ENCODE measurements at regions not wholly inside any gene's neighbourhood (a gene's known extent, or its start where the extent isn't known, plus 50 kb on each side); places are given as distances from the start of the nearest gene placed in this dataset.

DNA sequence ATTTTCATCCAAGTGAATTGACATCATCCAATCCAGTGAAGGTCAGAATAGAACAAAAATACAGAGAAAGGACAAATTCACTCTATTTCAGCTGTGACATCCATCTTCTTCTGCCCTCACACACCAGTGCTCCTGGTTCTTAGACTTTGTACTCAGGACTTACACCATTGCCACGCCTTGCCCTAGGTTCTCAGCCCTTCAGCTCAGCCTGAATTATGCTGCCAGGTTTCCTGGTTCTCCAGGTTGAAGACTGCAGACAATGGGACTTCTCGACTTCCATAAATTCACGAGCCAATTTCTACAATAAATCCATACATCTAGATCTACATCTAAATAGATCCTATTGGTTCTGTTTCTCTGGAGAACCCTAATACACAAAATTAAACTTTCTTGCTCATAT is 181.2 kb upstream of the KCND2 start:
- DNase-seq: no peak

DNA sequence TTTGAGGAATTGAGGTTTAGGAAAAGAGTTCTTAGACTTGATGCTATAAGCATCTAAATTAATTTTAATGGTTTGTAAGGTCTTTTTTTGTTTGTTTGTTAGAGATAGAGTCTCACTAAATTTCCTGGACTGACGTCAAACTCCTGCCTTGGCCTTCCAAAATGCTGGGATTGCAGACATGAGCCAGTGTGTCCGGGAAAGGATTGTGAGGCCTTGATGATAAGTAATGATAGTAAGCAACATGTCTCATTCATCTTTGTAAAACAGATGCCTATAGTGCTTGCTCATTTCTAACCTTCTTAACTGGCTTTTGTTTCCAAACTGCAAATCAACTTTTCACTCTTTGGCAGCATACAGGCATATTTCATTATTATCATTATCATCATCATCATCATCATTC is 176.0 kb upstream of the KCND2 start:
- no peak for DNase-seq

DNA sequence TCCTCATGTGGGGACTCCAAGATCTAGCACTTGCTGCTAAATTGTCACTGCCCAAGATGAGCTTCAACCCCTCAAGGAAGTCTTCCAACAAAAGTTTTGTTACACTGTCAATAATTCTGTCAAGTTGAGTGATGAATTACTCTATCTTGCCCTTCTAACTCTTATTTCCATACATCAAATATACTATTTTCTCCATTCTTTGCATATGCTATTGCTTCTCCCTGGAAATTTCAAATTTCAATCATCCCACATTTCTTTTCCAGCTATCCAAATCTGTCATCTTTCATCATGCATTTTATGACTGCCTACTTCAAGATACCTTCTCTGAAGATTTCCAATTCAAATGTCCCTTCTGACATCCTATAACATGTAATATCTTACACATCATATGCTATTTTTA is 175.2 kb upstream of the KCND2 start:
- DNase-seq: no peak

- no peak for DNase-seq
Observed at GRCh38 chr7:120108376-120108775, 164.6 kb upstream of the KCND2 start.

DNA sequence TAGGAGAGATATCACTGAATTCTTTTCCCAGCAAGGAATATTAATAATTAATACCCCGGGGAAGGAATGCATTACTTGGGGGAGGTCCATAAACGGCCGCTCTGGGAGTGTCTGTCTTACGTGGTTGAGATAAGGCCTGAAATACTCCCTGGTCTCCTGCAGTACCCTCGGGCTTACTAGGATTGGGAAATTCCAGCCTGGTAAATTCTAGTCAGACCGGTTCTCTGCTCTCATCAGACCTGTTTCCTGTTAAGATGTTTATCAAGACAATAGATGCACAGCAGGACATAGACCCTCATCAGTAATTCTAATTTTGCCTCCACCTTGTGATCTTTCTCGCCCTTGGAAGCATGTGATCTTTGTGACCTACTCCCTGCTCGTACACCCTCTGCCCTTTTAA is 162.8 kb upstream of the KCND2 start:
- no peak for DNase-seq

DNA sequence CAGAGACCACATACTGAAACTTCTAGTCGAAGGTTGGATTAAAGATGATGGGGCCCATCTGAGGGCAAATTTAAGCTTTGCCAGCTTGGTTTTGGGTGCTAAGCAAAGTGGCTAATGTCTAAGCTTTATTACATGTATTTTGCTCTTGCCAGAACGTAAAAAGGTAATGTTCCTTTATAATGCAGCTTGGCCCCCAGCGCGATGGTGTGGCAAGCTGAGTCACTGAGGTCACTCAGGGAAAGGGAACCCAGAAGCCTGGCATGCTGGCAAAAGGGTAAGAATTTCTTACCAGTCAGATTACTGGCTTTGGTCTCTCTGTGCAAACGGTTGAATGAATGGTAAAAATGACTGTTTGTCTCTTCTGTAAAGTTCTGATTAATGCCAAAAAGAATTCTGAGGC is 158.3 kb upstream of the KCND2 start:
- DNase-seq: no peak

- no peak for DNase-seq
Observed at GRCh38 chr7:120123528-120123927, 149.4 kb upstream of the KCND2 start.

DNA sequence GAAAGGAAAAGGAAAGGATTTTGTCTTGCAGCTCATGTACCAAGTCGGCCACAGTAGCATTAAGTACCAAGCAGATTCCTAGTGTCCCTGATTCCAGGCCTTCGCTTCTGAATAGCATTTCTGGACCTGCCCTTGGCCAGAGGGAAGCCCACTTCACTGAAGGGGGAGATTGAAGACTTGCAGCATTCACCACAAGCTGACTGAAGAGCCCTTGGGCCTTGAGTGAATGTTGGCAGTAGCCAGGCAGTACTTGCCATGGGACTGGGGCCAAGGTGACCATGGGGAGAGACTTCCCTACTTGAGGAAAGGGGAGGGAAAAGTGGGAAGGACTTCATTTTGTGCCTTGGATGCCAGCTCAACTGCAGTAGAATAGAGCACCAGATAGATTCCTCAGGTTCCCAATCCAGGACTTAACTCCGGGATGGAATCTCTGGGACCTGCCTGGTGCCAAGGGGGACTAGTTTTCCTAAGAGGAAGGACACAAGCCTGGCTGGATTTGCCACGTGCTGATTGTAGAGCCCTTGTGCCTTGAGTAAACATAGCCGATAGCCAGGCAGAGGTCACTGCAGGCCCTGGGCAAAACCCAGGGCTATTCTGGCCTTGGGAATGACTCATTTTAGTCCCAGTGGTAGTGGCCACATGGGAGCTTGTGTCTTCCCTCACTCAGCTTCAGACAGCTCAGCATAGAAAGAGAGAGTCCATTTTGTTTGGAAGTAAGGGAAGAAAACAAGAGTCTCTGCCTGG is 141.7 kb upstream of the KCND2 start:
- no peak for DNase-seq

- no peak for DNase-seq
Observed at GRCh38 chr7:120138497-120138896, 134.5 kb upstream of the KCND2 start.

DNA sequence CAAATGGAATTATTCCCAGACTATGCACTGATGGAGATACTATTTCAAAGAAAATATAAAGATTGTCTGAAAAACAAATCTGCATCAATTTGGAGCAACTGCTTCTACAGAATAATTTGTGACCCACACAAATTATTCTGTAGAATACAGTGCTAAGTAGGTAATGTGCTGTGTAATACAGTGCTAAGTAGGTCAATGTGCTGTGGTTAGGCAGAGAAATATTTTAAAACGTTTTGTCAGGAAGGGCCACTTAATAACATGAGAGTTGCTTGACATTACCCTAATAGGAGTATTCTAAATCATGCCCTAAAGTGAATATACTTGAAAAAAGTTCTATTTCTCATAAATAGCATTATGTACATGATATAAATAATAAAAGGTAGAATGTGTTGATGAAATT is 116.5 kb upstream of the KCND2 start:
- no peak for DNase-seq

GRCh38 chr7:120160166-120160565 is 112.8 kb upstream of the KCND2 start:
- DNase-seq: no peak

- no peak for DNase-seq
Observed at GRCh38 chr7:120163449-120163848, 109.5 kb upstream of the KCND2 start.

DNA sequence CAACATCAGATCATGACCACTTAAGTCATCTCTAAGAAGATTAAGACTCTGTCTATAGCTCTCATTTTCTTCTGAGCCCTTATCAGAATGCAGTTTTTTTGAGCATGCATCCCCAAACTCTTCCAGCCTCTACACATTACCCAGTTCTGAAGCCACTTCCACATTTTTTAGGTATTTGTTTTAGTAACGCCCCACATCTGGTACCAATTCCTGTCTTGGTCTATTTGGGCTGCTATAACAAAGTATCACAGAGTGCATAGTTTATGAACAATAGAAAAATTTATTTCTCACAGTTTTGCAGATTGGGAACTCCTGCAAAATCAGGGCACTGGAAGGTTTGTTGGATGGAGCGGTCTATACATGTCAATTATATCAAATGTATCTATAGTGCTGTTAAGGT is 107.7 kb upstream of the KCND2 start:
- DNase-seq: no peak

DNA sequence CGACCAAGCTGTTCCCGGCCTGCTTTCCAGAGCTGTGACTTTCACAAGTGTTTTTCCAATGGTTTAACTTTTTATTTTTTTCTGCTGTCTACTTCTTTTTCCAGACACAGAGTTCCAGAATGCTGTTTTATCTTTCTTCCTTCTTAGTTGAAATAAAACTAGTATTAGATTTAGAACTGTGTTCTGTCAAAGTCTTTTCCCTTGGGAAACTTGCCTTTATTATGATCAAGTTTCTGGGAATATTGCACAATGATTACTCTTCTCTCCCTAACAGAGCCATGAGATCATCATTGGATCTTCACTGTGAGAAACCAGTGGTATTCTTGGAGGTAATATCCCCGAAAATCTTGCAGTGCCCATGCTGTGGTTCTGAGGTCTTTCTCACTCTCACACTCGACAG is 104.9 kb upstream of the KCND2 start:
- no peak for DNase-seq

- DNase-seq: no peak
Observed at GRCh38 chr7:120169996-120170783, 102.8 kb upstream of the KCND2 start.

DNA sequence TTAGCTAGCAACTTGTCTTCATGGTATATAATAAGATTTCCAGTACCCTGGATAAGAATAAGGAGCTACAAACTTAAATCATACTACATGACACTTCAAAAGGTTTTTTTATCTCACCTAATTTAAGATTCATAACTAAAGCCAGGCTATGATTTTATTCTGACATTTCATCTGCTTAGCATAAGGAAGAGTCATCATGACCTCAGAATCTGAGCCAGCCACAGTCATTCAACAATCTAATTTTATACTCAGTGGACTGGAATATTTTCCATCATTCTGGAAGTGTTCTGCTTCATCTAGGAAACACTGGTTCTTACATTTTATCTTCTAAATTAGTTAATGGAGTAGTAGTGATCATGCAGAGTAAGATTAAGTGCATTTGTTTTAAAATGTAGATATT is 102.1 kb upstream of the KCND2 start:
- DNase-seq: no peak

DNA sequence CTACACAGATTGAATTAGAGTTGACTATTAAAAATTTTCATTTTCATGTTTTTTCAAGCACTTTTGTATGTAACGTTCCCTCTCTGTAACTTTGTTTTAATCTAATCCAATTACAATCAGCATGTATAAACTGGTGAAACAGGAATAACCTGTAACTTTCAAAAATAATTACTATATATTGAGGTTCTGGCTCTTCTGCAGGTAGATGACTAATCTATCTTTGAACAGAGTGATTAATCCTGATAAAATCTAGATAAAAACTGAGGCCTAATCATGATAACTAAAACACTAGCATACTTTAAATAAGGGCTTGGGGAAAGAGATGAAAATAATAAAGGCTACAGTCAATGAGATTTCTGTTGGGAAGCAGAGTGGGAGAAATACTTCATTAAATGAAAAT is 101.6 kb upstream of the KCND2 start:
- no peak for DNase-seq

DNA sequence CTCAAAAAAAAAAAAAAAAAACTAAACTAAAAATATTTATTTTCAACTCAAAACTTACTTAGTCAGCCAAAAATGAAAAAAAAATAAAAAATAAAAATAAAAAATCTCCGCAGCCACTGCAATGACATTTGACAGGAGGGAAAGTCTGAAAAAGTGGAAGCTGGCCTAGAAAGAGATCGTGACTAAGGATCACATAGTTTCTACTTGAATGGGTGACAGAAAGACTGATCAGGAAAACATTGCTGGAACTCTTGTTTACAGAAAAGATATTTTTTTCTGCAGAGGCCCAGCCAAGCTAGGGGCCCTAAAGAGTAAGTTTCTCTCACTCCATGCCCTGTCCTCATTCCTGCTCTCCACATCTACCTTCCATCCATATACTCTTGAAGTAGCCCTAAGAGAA is 92.8 kb upstream of the KCND2 start:
- DNase-seq: no peak

DNA sequence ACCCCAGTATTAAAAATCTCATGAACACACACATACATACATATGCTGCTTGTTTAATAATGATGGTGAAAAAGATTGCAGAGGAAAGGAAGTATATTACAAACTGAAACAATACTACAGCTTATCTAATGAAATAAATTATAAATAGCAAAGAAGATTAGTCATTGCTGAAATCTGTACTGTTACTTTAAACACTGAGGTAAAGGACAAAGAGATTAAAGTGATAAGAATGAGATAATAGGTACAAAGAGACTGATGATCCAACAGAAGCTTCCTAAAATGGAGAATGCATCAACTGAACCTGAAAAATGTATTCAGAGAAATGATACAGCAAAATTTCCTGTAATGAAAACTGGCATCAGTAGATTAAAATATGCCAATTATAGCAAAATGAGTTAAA is 91.5 kb upstream of the KCND2 start:
- no peak for DNase-seq

GRCh38 chr7:120184866-120185265 is 88.1 kb upstream of the KCND2 start:
- DNase-seq: no peak

- DNase-seq: no peak
Observed at GRCh38 chr7:120185940-120186682, 86.9 kb upstream of the KCND2 start.

GRCh38 chr7:120186688-120187087 is 86.3 kb upstream of the KCND2 start:
- DNase-seq: no peak

- DNase-seq: no peak
Observed at GRCh38 chr7:120189623-120190022, 83.4 kb upstream of the KCND2 start.

All from left kidney (tissue), 1 donor.